ENCODE measurements at regions not wholly inside any gene's neighbourhood (a gene's known extent, or its start where the extent isn't known, plus 50 kb on each side); places are given as distances from the start of the nearest gene placed in this dataset.
"Not testable (repeated sequence)": the region's sequence is repeated elsewhere in the genome, so short reads cannot be mapped to it uniquely, and the experiment has no call there.

- no peak for DNase-seq
These were observed 168.2 kb upstream of the IGFBP3 start for GRCh38 chr7:46089281-46089680.

- DNase-seq, result not testable (repeated sequence)
These were observed 167.4 kb upstream of the IGFBP3 start for GRCh38 chr7:46088486-46088885.

- DNase-seq, result no peak
These were observed 159.6 kb upstream of the IGFBP3 start for GRCh38 chr7:46080595-46081159.

- no peak for DNase-seq
These were observed 158.3 kb upstream of the IGFBP3 start for GRCh38 chr7:46079421-46079820.

- DNase-seq, result no peak
These were observed 155.5 kb upstream of the IGFBP3 start for GRCh38 chr7:46076527-46076926.

- DNase-seq, result peak in 1 of 2 donors; percentile 0
These were observed 151.7 kb upstream of the IGFBP3 start for GRCh38 chr7:46072722-46073121.

GRCh38 chr7:46071601-46072000, 150.5 kb upstream of the IGFBP3 start:
- no peak for DNase-seq

GRCh38 chr7:46071076-46071475, 150.0 kb upstream of the IGFBP3 start:
- DNase-seq, result no peak

GRCh38 chr7:46068159-46068558, 147.1 kb upstream of the IGFBP3 start:
- no peak for DNase-seq

- DNase-seq, result no peak
These were observed 138.4 kb upstream of the IGFBP3 start for GRCh38 chr7:46059308-46060020.

- no peak for DNase-seq
These were observed 137.2 kb upstream of the IGFBP3 start for GRCh38 chr7:46058086-46058823.

- DNase-seq, result no peak
These were observed 133.8 kb upstream of the IGFBP3 start for GRCh38 chr7:46054915-46055314.

- DNase-seq, result no peak
These were observed 133.2 kb upstream of the IGFBP3 start for GRCh38 chr7:46054272-46054671.

- DNase-seq, result no peak
These were observed 126.5 kb upstream of the IGFBP3 start for GRCh38 chr7:46047581-46047980.

- not testable (repeated sequence) for DNase-seq
These were observed 122.3 kb upstream of the IGFBP3 start for GRCh38 chr7:46043338-46043737.

GRCh38 chr7:46039813-46040212, 118.7 kb upstream of the IGFBP3 start:
- not testable (repeated sequence) for DNase-seq

GRCh38 chr7:46035166-46035565, 114.1 kb upstream of the IGFBP3 start:
- DNase-seq, result no peak

GRCh38 chr7:46034056-46034768, 113.1 kb upstream of the IGFBP3 start:
- DNase-seq, result no peak

- no peak for DNase-seq
These were observed 112.5 kb upstream of the IGFBP3 start for GRCh38 chr7:46033592-46033991.

- DNase-seq, result no peak
These were observed 111.9 kb upstream of the IGFBP3 start for GRCh38 chr7:46032942-46033341.

GRCh38 chr7:46032353-46032752, 111.3 kb upstream of the IGFBP3 start:
- no peak for DNase-seq

- DNase-seq, result no peak
These were observed 108.1 kb upstream of the IGFBP3 start for GRCh38 chr7:46029111-46029704.

GRCh38 chr7:46028246-46028645, 107.2 kb upstream of the IGFBP3 start:
- DNase-seq, result no peak

All from CD4-positive, alpha-beta T cell treated with Interferon alpha-2 for 1 hour (primary cell).